SK-N-SH (cell line): ENCODE measurements at regions not wholly inside any gene's neighbourhood (a gene's known extent, or its start where the extent isn't known, plus 50 kb on each side); places are given as distances from the start of the nearest gene placed in this dataset.

Experiments
- CTCF ChIP-seq: fragments of 200-600 bp; sonication (generic); IDR thresholded peaks from 2 replicates; pipeline ENCODE4 v1.6.1; 2017; ENCODE audit warnings: antibody characterized with exemption, mild to moderate bottlenecking, moderate library complexity
- RAD21 ChIP-seq: IDR thresholded peaks from 2 replicates; pipeline ENCODE4 v1.6.1; 2012; ENCODE audit warnings: mild to moderate bottlenecking, low read length

GRCh38 chr2:78780256-78780655 lies 245.2 kb upstream of the REG3G start:
- TF ChIP-seq RAD21 = peak; percentile 17
- no peak for TF ChIP-seq CTCF
